NB4 (cell line): ENCODE measurements at regions not wholly inside any gene's neighbourhood (a gene's known extent, or its start where the extent isn't known, plus 50 kb on each side); places are given as distances from the start of the nearest gene placed in this dataset.

Source experiments
- CTCF ChIP-seq: IDR thresholded peaks from one replicate; pipeline ENCODE4 v1.5.1; 2012; ENCODE audit warnings: low read depth, low read length
- MAX ChIP-seq: IDR thresholded peaks from 2 replicates; pipeline ENCODE4 v1.6.1; 2011; ENCODE audit warnings: low read depth, low read length
- MYC ChIP-seq: IDR thresholded peaks from 2 replicates; pipeline ENCODE4 v1.6.1; 2011; ENCODE audit warnings: low read depth, low read length
- POLR2A ChIP-seq: IDR thresholded peaks from 2 replicates; pipeline ENCODE4 v1.6.1; 2011; ENCODE audit warnings: mild to moderate bottlenecking; ENCODE audit not compliant: insufficient read length; ENCODE audit errors: extremely low read depth

GRCh38 chr21:36565540-36565939 lies 85.6 kb upstream of the CLDN14 start:
- TF ChIP-seq POLR2A: no peak
- TF ChIP-seq CTCF: no peak
- no peak for TF ChIP-seq MAX
- no peak for TF ChIP-seq MYC
